IMR-90 (cell line): ENCODE measurements at regions not wholly inside any gene's neighbourhood (a gene's known extent, or its start where the extent isn't known, plus 50 kb on each side); places are given as distances from the start of the nearest gene placed in this dataset.

Source experiments
- ELK1 ChIP-seq: fragments of 150-350 bp; IDR thresholded peaks from 2 replicates; pipeline ENCODE4 v1.6.1; 2016; ENCODE audit warnings: low read depth, mild to moderate bottlenecking, low read length, moderate library complexity, borderline replicate concordance
- NFE2L2 ChIP-seq: fragments of 150-350 bp; IDR thresholded peaks from 2 replicates; pipeline ENCODE4 v1.6.1; 2016; ENCODE audit warnings: low read depth, mild to moderate bottlenecking, low read length

GRCh38 chr20:19875376-19876221, 117.5 kb downstream of the RIN2 start (continued):
- no peak for TF ChIP-seq ELK1
- TF ChIP-seq NFE2L2: no peak
